ENCODE measurements at regions not wholly inside any gene's neighbourhood (a gene's known extent, or its start where the extent isn't known, plus 50 kb on each side); places are given as distances from the start of the nearest gene placed in this dataset.

DNA sequence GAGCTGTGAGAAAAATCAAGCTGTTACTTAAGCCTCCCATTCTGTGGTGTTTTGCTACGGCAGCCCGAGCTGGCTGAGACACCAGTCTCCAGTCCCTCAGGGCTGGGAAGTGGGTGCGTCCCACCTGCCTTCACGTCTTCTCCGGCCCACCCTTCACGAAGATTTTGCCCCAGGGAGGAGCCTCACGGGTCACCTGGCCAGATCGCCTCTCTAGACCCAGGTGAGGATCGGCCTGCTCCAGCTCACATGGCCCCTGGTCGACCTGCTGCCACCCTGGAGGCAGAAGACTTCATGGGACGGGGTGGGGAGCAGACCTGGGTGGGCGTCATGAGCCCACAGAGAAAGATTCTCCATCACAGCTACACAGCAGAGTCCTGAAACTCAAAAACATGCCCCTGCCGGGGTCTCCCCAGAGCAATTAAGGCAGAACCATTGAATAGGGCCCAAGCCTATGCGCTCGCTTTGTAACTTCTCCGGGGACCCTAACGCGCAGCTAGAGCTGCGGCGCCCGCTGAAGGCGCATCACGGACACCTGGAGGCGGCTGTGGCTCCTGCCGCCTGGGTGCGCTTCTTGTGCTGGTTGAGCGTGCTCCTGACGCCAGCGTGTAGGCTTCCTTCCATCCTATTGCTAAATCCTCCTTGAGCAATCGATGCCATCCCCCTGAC, 92.6 kb upstream of the ALDH1A3 start:
- POLR2A ChIA-PET (ENCODE audit: low non-redundant PET): no interaction called here

DNA sequence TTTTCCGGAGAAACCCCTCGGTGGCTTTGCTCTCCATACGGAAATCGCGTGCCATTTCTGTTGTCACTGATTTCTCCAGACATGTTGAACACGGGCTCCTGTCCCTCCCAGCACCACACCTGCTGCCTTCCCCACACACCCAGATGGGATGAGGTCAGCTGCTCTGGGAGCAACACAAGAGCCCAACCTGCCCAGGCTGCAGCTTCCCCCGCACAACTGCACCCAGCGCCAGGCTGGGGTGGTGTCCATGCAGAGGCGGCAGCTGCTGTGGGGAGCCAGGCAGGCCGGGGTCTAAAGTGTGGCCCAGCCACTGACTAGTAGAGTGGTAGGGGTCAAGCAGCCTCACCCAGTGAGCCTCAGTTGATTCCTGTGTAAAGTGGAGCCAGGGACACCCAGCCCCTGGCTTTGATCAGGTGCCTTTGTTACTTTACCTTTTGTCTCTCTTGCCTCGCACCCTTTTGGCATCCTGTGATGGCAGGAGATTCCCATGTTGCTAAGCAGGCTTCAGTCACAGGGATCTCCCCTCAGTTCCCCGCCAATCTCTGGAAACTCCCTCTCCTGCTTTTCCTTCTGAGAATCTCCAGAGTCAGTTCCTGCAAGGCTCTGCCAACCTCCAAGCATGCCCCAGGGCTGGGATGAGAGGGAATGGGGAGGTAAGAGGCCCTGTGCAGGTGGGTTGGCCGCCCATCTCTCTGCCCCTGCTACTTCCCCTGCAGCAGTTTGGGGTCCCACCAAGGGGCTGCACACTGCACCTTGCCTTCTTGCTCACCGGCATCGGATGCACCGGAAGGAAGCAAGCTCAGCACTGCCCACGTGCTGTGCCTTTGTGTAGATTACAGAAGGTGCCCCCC, 91.8 kb upstream of the ALDH1A3 start:
- H3K27ac ChIP-seq: no peak overlapping the region
- no peak for DNase-seq (ENCODE audit: low spot score)
- TF ChIP-seq, protein P1, sequence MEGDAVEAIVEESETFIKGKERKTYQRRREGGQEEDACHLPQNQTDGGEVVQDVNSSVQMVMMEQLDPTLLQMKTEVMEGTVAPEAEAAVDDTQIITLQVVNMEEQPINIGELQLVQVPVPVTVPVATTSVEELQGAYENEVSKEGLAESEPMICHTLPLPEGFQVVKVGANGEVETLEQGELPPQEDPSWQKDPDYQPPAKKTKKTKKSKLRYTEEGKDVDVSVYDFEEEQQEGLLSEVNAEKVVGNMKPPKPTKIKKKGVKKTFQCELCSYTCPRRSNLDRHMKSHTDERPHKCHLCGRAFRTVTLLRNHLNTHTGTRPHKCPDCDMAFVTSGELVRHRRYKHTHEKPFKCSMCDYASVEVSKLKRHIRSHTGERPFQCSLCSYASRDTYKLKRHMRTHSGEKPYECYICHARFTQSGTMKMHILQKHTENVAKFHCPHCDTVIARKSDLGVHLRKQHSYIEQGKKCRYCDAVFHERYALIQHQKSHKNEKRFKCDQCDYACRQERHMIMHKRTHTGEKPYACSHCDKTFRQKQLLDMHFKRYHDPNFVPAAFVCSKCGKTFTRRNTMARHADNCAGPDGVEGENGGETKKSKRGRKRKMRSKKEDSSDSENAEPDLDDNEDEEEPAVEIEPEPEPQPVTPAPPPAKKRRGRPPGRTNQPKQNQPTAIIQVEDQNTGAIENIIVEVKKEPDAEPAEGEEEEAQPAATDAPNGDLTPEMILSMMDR (conservative IDR thresholded peaks at IDR 0.05; ENCODE audit: low read depth): no peak
- ChIA-PET POLR2A (ENCODE audit: low non-redundant PET) (no interaction called here), CTCF (interaction anchor here (0.7 kb wide), 1 partner anchor 129 kb away, joined by 3 read pairs; no protein-coding TSS in a partner anchor)

More for the DNA sequence above, 92.6 kb upstream of the ALDH1A3 start:
- DNase-seq (ENCODE audit: low spot score): no peak
- CTCF ChIA-PET: no interaction called here
- TF ChIP-seq, protein P1 (conservative IDR thresholded peaks at IDR 0.05; ENCODE audit: low read depth): no peak
- H3K27ac ChIP-seq: no peak overlapping the region

DNA sequence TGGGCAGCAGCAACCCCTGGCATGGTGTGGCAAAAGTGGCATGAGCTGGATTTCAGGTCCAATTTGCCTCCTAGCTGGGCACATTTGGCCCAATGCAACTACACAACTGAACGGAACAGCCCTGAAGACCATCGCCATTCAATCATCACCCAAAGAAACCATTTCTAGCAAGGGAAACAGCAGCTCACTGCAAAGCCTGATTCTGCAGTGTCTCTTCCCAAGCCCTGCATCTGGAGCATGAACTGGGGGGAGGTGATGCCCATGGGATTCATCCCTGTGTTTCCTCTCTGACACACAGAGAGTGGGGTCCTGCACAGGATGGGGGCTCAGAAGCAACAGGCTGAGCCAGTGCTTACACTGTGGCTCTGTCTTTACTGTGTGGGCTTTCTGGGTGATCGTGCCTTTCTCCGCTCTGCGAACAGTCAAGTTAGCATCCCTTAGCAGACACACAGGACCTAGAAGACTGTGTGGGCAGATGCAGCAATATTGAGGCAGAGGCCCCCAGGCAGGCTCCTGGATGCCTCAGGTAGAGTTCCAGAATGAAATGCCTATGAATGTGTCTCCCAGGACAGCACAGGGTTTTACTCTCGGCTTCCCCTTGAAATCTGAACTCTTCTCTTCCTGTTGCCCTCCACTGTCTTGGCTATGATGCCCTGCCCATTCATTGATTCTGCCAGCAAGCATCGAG, 91.1 kb upstream of the ALDH1A3 start:
- ChIA-PET CTCF (interaction anchor here (0.7 kb wide), 1 partner anchor 129 kb away, joined by 3 read pairs; no protein-coding TSS in a partner anchor), POLR2A (ENCODE audit: low non-redundant PET) (no interaction called here)
- H3K27ac ChIP-seq: no peak overlapping the region
- TF ChIP-seq, protein P1 (conservative IDR thresholded peaks at IDR 0.05; ENCODE audit: low read depth): no peak
- no peak for DNase-seq (ENCODE audit: low spot score)

DNA sequence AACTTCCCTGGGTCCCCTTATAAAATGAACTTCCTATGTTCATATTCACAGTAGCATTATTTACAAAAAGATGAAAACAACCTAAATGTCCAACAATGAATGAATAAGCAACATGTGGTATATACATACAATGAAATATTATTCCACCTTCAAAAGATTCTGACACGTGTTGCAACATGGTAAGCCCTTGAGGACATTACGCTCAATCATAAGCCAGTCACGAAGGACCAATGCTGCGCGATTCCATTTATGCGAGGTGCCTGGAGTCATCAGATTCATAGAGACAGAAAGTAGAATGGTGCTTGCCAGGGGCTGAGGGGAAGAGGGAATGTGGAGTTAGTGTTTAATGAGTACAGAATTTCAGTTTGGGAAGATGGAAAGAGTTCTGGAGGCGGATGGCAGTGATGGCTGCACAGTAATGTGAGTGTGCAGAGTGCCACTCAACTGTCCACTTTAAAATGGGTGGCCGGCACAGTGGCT, 88.8 kb upstream of the ALDH1A3 start:
- POLR2A ChIA-PET (ENCODE audit: low non-redundant PET): no interaction called here
- TF ChIP-seq, protein P1 (conservative IDR thresholded peaks at IDR 0.05; ENCODE audit: low read depth): no peak
- CTCF ChIA-PET: no interaction called here
- no peak overlapping the region for H3K27ac ChIP-seq
- DNase-seq (ENCODE audit: low spot score): no peak

DNA sequence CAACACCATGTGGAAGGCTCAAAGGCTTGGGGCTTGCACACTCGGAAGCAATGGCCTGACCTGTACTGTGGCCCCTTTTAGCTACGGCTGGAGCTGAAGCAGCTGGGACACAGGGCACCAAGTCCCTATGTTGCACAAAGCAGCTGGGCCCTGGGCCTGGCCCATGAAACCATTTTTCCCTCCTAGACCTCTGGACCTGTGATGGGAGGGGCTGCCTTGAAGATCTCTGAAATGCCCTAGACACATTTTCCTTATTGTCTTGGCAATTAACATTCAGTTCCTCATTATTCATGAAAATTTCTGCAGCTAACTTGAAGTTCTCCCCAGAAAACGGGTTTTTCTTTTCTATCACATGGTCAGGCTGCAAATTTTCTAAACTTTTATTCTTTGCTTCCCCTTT, 85.6 kb upstream of the ALDH1A3 start:
- TF ChIP-seq, protein P1 (conservative IDR thresholded peaks at IDR 0.05; ENCODE audit: low read depth): no peak
- CTCF ChIA-PET: no interaction called here
- POLR2A ChIA-PET (ENCODE audit: low non-redundant PET): interaction anchor here (0.6 kb wide), 1 partner anchor 476 kb away, joined by 14 read pairs; no protein-coding TSS in a partner anchor
- no peak overlapping the region for H3K27ac ChIP-seq
- no peak for DNase-seq (ENCODE audit: low spot score)

DNA sequence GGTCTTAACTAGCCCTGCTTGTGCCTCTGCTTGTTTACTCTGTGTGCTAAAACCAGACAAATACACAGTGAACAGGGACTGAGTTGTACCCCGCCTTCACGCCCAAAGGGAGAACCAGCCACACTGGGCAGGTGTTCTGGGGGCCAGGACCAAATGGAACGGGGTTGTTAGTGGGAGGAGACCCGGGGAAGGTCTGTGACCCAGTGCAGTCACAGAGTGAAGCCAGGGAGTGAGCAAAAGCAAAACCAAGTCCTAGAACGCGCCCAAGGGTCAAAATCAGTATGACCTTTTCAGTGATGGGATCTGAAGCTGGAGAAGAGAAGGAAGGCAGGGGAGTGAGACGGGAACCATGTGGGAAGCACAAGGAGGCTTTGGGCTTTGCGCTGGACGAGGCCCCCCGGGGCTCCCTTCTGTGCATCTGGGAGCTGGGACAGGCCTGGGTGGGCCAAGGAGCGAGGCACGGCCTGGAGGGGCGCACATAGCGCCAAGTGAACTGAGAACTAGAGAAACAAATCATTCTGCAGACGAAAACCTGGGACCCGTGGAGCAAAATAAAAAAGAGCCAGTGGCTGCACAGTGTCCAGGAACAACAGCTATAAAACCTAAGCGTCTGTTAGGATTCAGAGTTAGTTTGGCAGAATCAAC, 78.3 kb upstream of the ALDH1A3 start:
- CTCF ChIA-PET: interaction anchor here (0.6 kb wide), 1 partner anchor 257 kb away, joined by 3 read pairs; no protein-coding TSS in a partner anchor
- POLR2A ChIA-PET (ENCODE audit: low non-redundant PET): no interaction called here
- H3K27ac ChIP-seq: no peak overlapping the region
- DNase-seq (ENCODE audit: low spot score): no peak
- TF ChIP-seq, protein P1 (conservative IDR thresholded peaks at IDR 0.05; ENCODE audit: low read depth): no peak
